ENCODE measurements at regions not wholly inside any gene's neighbourhood (a gene's known extent, or its start where the extent isn't known, plus 50 kb on each side); places are given as distances from the start of the nearest gene placed in this dataset.
"Not testable (repeated sequence)": the region's sequence is repeated elsewhere in the genome, so short reads cannot be mapped to it uniquely, and the experiment has no call there.

- DNase-seq: no peak
These were observed 140.6 kb upstream of the TMEM168 start for GRCh38 chr7:112930787-112931186.

GRCh38 chr7:112929421-112929820 lies 139.2 kb upstream of the TMEM168 start:
- no peak for DNase-seq

- DNase-seq: no peak
These were observed 135.8 kb upstream of the TMEM168 start for GRCh38 chr7:112926018-112926417.

GRCh38 chr7:112922546-112922945 lies 132.4 kb upstream of the TMEM168 start:
- DNase-seq: not testable (repeated sequence)

- DNase-seq: not testable (repeated sequence)
These were observed 126.2 kb upstream of the TMEM168 start for GRCh38 chr7:112916431-112916830.

GRCh38 chr7:112908086-112908485 lies 117.9 kb upstream of the TMEM168 start:
- DNase-seq: no peak

- no peak for DNase-seq
These were observed 117.5 kb upstream of the TMEM168 start for GRCh38 chr7:112907658-112908057.

- DNase-seq: no peak
These were observed 115.8 kb upstream of the TMEM168 start for GRCh38 chr7:112905950-112906349.

GRCh38 chr7:112905413-112905812 lies 115.2 kb upstream of the TMEM168 start:
- no peak for DNase-seq

- DNase-seq: peak; percentile 5
These were observed 108.5 kb upstream of the TMEM168 start for GRCh38 chr7:112898432-112899290.

- DNase-seq: no peak
These were observed 107.7 kb upstream of the TMEM168 start for GRCh38 chr7:112897839-112898431.

- DNase-seq: no peak
These were observed 105.9 kb upstream of the TMEM168 start for GRCh38 chr7:112896026-112896601.

GRCh38 chr7:112892263-112892662 lies 102.1 kb upstream of the TMEM168 start:
- DNase-seq: no peak

GRCh38 chr7:112891698-112892097 lies 101.5 kb upstream of the TMEM168 start:
- DNase-seq: no peak

GRCh38 chr7:112889834-112890438 lies 99.7 kb upstream of the TMEM168 start:
- no peak for DNase-seq

- DNase-seq: no peak
These were observed 99.1 kb upstream of the TMEM168 start for GRCh38 chr7:112889268-112889667.

GRCh38 chr7:112888781-112889180 lies 98.6 kb upstream of the TMEM168 start:
- DNase-seq: no peak

GRCh38 chr7:112887976-112888375 lies 97.8 kb upstream of the TMEM168 start:
- DNase-seq: no peak

GRCh38 chr7:112887337-112887736 lies 97.1 kb upstream of the TMEM168 start:
- no peak for DNase-seq

- no peak for DNase-seq
These were observed 96.0 kb upstream of the TMEM168 start for GRCh38 chr7:112886208-112886607.

GRCh38 chr7:112882991-112883390 lies 92.8 kb upstream of the TMEM168 start:
- no peak for DNase-seq

- DNase-seq: no peak
These were observed 92.3 kb upstream of the TMEM168 start for GRCh38 chr7:112882511-112882910.

GRCh38 chr7:112882022-112882421 lies 91.8 kb upstream of the TMEM168 start:
- DNase-seq: no peak
